ENCODE measurements at regions not wholly inside any gene's neighbourhood (a gene's known extent, or its start where the extent isn't known, plus 50 kb on each side); places are given as distances from the start of the nearest gene placed in this dataset.

- no peak for FAIRE-seq
- dilution Hi-C loops (cut with MboI; ENCODE audit: extremely low pct_ligation_motif_present, low sequenced_read_pairs) = no loop called here
Measured at GRCh38 chr13:93147946-93148345, 78.7 kb upstream of the GPC6 start.

DNA sequence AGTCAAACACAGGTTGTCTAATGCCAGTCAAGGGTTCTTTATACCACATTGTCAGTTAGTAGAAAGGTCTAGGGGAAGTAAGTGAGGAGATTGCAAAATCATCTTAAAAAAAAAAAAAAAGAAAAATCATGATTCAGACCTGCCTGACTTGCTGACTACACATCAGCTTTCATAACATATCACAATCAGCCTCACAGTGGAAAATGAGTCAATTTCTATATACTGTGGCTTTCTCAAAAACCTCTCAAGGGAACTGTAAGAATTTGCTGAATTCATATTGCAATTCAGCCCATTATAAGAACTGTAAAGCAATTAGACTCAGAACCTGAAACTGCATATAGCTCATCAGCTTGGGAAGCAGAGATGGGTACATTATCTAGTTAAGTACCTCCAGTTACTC is 75.3 kb upstream of the GPC6 start:
- ChIA-PET POLR2A (no interaction called here), CTCF (no interaction called here)
- DNase-seq (ENCODE audit: low read depth, low spot score) = no peak
- no peak overlapping the region for H3K4me3 ChIP-seq (replicated peaks in 1 of 3; ENCODE audit: insufficient read depth in 1 of 3, low read depth in 1 of 3, low read length in 3 of 3)
- no peak for FAIRE-seq
- no peak overlapping the region for H3K9ac ChIP-seq (replicated peaks; ENCODE audit: extremely low read depth, insufficient read depth, low read length)
- no peak overlapping the region for H3K27ac ChIP-seq (ENCODE audit: insufficient read depth, low read depth, low read length)
- H3K36me3 ChIP-seq (ENCODE audit: control insufficient read depth in 2 of 2, extremely low read depth in 1 of 2, insufficient read depth in 2 of 2, low read length in 2 of 2) = no peaks in the 10 kb centered on the region
- H3K9me3 ChIP-seq (replicated peaks; ENCODE audit: control insufficient read depth, insufficient read depth, low read length) = peaks cover 1% of the 10 kb centered on the region
- no peak overlapping the region for H2AFZ ChIP-seq (ENCODE audit: low read depth, low read length)
- no peaks in the 10 kb centered on the region for H3K27me3 ChIP-seq (ENCODE audit: control insufficient read depth in 2 of 2, insufficient read depth in 2 of 2, low read length in 2 of 2)
- H3K9me1 ChIP-seq (replicated peaks; ENCODE audit: control insufficient read depth, extremely low read depth, insufficient read depth, low read length) = no peaks in the 10 kb centered on the region
- no peaks in the 10 kb centered on the region for H3K4me1 ChIP-seq (ENCODE audit: control insufficient read depth, extremely low read depth, insufficient read depth, low read length)
- no peak for TF ChIP-seq POLR2A (IDR thresholded peaks at IDR 0.05; ENCODE audit: low read depth, low read length)
- TF ChIP-seq, protein P1, sequence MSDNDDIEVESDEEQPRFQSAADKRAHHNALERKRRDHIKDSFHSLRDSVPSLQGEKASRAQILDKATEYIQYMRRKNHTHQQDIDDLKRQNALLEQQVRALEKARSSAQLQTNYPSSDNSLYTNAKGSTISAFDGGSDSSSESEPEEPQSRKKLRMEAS (IDR thresholded peaks at IDR 0.05; ENCODE audit: insufficient read depth, insufficient read length) = no peak
- TF ChIP-seq CTCF (IDR thresholded peaks at IDR 0.05; ENCODE audit: extremely low read depth in 1 of 2, insufficient read depth in 1 of 2, low read depth in 1 of 2, low read length in 2 of 2) = no peak
- no peak for TF ChIP-seq FOS (IDR thresholded peaks at IDR 0.05; ENCODE audit: borderline replicate concordance, insufficient read depth, low read length)
- no peak for TF ChIP-seq MYC (IDR thresholded peaks at IDR 0.05; ENCODE audit: low read depth, low read length)
- TF ChIP-seq EZH2 (IDR thresholded peaks at IDR 0.05; ENCODE audit: borderline replicate concordance, low read depth, low read length, severe bottlenecking) = no peak
- TF ChIP-seq JUN (IDR thresholded peaks at IDR 0.05; ENCODE audit: borderline replicate concordance, insufficient read depth, insufficient read length, low read depth) = no peak
- no peak for TF ChIP-seq GATA2 (IDR thresholded peaks at IDR 0.05; ENCODE audit: insufficient read depth, insufficient read length, low read depth, low read length)
- TF ChIP-seq POLR2AphosphoS5 (IDR thresholded peaks at IDR 0.05; ENCODE audit: insufficient read depth, low read depth, low read length) = no peak
- dilution Hi-C loops (cut with MboI; ENCODE audit: extremely low pct_ligation_motif_present, low sequenced_read_pairs) = no loop called here
- H4K20me1 ChIP-seq (replicated peaks; ENCODE audit: control insufficient read depth, extremely low read depth, insufficient read depth, low read length) = no peaks in the 10 kb centered on the region
- no TSS peak for BruUV-seq (replicated peaks)
- no peak overlapping the region for H3K4me2 ChIP-seq (ENCODE audit: insufficient read depth, low read length)
- intact Hi-C loops (cut with micrococcal nuclease) = no loop called here
- H3K79me2 ChIP-seq (ENCODE audit: control insufficient read depth, insufficient read depth, low read length) = no peaks in the 10 kb centered on the region

More at GRCh38 chr13:93147946-93148345, 78.7 kb upstream of the GPC6 start:
- Histone ChIP-seq H3K4me2 (ENCODE audit: insufficient read depth, low read length) (no peak overlapping the region), H3K27me3 (ENCODE audit: control insufficient read depth in 2 of 2, insufficient read depth in 2 of 2, low read length in 2 of 2) (no peaks in the 10 kb centered on the region), H3K9me1 (replicated peaks; ENCODE audit: control insufficient read depth, extremely low read depth, insufficient read depth, low read length) (no peaks in the 10 kb centered on the region), H3K79me2 (ENCODE audit: control insufficient read depth, insufficient read depth, low read length) (no peaks in the 10 kb centered on the region), H3K4me1 (ENCODE audit: control insufficient read depth, extremely low read depth, insufficient read depth, low read length) (no peaks in the 10 kb centered on the region), H4K20me1 (replicated peaks; ENCODE audit: control insufficient read depth, extremely low read depth, insufficient read depth, low read length) (no peaks in the 10 kb centered on the region), H3K36me3 (ENCODE audit: control insufficient read depth in 2 of 2, extremely low read depth in 1 of 2, insufficient read depth in 2 of 2, low read length in 2 of 2) (no peaks in the 10 kb centered on the region), H3K9me3 (replicated peaks; ENCODE audit: control insufficient read depth, insufficient read depth, low read length) (peaks cover 1% of the 10 kb centered on the region), H3K27ac (ENCODE audit: insufficient read depth, low read depth, low read length) (no peak overlapping the region), H3K4me3 (replicated peaks in 1 of 3; ENCODE audit: insufficient read depth in 1 of 3, low read depth in 1 of 3, low read length in 3 of 3) (no peak overlapping the region), H2AFZ (ENCODE audit: low read depth, low read length) (no peak overlapping the region), H3K9ac (replicated peaks; ENCODE audit: extremely low read depth, insufficient read depth, low read length) (no peak overlapping the region)
- CTCF ChIA-PET = no interaction called here
- DNase-seq (ENCODE audit: low read depth, low spot score) = no peak
- no peak for TF ChIP-seq EZH2 (IDR thresholded peaks at IDR 0.05; ENCODE audit: borderline replicate concordance, low read depth, low read length, severe bottlenecking)
- TF ChIP-seq JUN (IDR thresholded peaks at IDR 0.05; ENCODE audit: borderline replicate concordance, insufficient read depth, insufficient read length, low read depth) = no peak
- TF ChIP-seq, protein P1 (IDR thresholded peaks at IDR 0.05; ENCODE audit: insufficient read depth, insufficient read length) = no peak
- no peak for TF ChIP-seq POLR2A (IDR thresholded peaks at IDR 0.05; ENCODE audit: low read depth, low read length)
- no peak for TF ChIP-seq FOS (IDR thresholded peaks at IDR 0.05; ENCODE audit: borderline replicate concordance, insufficient read depth, low read length)
- intact Hi-C loops (cut with micrococcal nuclease) = no loop called here
- no TSS peak for BruUV-seq (replicated peaks)
- POLR2A ChIA-PET = no interaction called here

All from endothelial cell of umbilical vein (primary cell).